NCI-H1436 treated with DMSO at 0.1 percent for 48 hours (cell line): ENCODE measurements at regions not wholly inside any gene's neighbourhood (a gene's known extent, or its start where the extent isn't known, plus 50 kb on each side); places are given as distances from the start of the nearest gene placed in this dataset.
"Not testable (repeated sequence)": the region's sequence is repeated elsewhere in the genome, so short reads cannot be mapped to it uniquely, and the experiment has no call there.

Source experiments
- DNase-seq: peaks from one replicate; lab custom pipeline; 2025; lab: John Stamatoyannopoulos, UW

DNA sequence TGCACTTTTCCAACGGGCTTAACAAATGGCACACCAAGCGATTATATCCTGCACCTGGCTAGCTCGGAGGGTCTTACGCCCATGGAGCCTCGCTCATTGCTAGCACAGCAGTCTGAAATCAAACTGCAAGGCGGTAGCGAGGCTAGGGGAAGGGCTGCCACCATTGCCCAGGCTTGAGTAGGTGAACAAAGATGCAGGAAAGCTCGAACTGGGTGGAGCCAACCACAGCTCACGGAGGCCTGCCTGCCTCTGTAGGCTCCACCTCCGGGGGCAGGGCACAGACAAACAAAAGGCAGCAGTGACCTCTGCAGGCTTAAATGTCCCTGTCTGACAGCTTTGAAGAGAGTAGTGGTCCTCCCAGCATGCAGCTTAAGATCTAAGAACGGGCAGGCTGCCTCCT, 365.4 kb downstream of the MMUT start:
- DNase-seq = not testable (repeated sequence)

DNA sequence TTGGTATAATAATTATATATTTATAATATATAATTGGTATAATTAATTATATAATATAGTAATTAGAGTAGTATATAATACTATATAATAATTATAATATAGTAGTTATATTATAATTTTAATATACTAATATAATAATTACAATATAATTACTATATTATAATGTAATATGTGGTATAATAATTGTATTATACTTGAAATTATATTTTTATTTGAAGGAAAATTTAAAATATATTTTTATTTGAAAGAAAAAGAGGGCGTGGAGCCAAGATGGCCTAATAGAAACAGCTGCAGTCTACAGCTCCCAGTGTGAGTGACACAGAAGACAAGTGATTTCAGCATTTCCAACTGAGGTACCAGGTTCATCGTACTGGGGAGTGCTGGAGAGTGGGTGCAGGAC, 365.9 kb downstream of the MMUT start:
- DNase-seq = no peak

DNA sequence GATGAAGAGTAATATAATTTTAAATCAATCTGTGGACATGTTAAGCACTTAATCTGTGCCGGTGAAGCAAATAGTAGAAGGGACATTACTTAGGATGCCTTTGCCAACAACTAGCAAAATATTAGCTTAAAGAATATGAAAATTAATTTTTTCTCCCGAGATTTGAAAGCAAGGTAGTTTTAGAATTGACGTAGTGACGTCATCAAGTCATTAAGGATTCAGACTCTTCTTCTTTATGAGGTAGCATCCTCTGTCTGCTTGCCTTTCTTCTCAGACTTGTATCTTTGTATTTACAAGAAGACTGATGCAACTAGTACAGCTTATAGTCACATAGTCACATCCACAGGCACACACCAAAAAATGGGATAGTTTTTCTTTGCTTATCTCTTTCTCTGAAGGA, 374.4 kb downstream of the MMUT start:
- no peak for DNase-seq

- DNase-seq = no peak
Observed at GRCh38 chr6:49087369-49087768, 375.7 kb downstream of the MMUT start.

DNA sequence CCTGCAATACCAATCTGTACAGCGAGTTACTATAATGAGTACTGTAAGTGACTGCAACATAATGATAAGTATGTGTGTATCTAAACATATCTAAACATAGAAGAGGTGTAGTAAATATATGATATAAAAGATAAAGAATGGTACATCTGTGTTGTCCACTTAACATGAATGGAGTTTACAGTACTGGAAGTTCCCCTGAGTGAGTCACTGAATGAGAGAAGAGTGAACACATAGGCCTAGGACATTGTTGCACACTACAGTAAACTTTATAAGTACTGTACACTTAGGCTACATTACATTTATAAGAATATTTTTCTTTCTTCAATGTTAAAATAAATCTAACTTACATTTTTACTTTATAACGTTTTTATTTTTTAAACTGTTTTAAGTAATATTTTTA, 380.4 kb downstream of the MMUT start:
- no peak for DNase-seq

GRCh38 chr6:49072885-49073620, 390.0 kb downstream of the MMUT start:
- no peak for DNase-seq

DNA sequence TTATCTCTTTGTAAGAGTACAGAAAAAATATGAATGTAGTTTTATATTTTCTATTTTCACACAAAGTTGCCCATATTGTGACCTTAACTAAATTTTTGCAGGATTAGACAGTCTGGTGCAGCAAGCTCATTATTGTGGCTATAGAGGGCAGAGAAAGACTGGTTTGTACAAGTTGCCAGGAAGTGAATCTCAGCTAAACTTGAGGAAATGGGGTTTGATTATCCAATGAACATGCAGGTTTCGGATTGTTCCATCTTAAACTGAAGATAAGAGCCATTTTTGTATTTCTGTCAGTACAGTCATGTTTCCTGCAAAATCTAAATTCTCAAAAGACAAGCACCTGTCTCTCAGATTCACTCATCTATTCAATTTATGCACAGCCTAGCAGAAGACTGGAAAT, 390.9 kb downstream of the MMUT start:
- DNase-seq = no peak

DNA sequence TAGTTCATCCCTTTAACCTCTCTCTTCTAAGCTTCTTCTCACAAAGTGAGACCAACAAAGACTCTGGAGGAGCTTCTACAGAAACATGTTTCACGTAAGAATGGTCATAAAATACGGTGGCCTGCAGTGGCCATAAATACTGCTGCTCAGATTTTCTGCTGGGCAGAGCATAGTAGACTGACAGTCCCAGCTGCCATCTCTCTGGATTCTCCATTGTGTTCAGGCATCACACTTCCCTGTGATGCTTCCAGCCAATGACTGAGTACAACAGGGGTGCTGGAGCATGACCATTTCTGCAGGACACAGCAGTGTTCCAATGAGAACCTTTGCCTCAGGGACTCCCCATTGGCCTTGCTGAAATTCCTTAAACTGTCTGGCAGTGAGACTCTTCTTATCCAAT, 392.6 kb downstream of the MMUT start:
- no peak for DNase-seq

- DNase-seq = no peak
Observed at GRCh38 chr6:49054311-49054710, 408.7 kb downstream of the MMUT start.

GRCh38 chr6:49052901-49053300, 410.2 kb downstream of the MMUT start:
- no peak for DNase-seq

GRCh38 chr6:49051281-49051680, 411.8 kb downstream of the MMUT start:
- no peak for DNase-seq

- DNase-seq = no peak
Observed at GRCh38 chr6:49050584-49050983, 412.5 kb downstream of the MMUT start.

- no peak for DNase-seq
Observed at GRCh38 chr6:49038294-49038822, 424.7 kb downstream of the MMUT start.

DNA sequence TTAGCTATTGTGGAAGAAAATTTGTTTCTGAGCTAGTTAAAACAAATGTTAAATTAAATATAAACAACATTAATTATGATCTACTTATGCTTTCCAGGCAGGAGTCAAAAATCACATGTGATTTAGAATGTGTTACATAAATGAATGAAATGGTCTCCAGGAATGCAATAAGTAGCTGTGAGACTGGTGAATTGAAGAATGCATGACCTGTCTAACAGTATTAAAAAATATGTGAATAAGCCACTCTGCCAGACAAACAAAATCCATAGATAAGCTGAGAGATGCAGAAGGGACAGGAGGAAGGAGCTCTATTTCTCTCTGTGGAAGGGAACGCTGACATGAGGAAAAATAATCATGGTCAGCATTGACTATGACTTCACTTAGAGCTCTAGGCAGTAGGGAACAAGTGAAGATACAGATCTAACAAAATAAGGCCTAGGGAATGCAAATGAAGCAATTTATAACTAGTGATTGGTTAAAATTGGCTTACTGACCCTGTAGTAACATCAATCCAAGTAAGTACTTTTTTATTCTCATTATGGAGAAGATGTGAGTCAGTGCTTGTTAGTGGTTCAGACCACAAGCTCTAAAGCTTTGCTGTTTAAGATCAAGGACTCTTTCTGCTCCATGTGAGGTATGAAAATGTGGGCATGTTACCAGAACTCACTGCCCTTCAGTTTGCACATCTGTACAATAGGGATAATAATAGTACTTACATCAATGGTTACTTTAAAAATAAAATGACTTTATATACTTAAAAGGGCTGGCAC, 432.6 kb downstream of the MMUT start:
- DNase-seq = no peak

DNA sequence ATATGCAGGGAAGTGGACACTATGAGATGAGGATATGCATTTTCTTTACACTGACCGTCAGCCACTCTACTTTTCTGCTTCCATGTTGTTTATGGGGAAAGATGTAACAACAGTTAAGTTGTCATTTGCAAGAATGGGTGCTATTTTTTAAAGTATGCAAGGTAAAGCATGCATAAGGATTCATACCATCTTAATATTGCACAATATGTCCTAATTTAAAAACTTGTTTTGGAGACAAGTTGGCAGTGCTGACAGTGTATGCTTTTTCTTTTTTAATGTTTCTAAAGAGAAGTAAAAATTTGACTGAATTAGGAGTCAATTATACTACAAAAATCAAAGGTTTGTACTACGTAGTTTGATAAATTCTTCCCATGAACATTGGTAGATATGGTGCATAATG, 435.4 kb downstream of the MMUT start:
- no peak for DNase-seq

GRCh38 chr6:49025273-49026240, 437.5 kb downstream of the MMUT start:
- DNase-seq = no peak

DNA sequence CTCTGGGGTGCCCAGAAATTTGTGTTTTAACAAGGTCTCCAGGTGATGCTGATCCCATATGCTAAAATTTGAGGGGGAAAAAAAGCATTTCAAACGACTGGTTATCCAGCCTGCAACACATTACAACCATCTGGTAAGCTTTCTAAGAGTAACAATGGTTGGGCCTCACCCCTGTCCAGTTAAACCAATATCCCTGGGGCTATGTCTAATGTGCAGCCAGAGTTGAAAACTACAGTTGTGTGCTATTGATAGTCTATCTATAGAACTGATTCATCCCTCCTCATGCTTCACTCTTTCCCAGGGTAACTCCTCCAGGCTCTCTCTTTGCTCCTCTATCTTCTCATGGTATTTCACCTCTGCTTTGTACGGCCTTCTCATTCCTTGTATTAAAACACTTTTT, 458.3 kb downstream of the MMUT start:
- no peak for DNase-seq

DNA sequence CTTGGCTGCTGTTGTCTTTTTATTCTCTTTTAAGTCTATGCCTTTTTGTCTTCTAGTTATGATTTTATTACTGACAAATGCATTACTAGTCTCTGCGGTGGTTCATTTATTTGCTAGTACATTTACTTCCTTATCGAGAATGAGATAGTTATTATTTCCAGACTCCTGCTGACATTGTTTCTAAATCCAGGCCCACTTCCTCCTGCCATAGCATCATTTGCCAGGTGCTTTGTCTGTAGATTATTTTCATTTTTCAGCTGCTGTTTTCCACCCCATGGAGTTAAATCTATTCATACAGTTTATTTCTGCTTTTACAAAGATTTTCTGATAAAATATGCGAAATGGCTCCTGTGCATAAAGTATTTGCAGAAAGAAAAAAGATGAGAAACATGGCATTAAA, 459.7 kb downstream of the MMUT start:
- DNase-seq = no peak

DNA sequence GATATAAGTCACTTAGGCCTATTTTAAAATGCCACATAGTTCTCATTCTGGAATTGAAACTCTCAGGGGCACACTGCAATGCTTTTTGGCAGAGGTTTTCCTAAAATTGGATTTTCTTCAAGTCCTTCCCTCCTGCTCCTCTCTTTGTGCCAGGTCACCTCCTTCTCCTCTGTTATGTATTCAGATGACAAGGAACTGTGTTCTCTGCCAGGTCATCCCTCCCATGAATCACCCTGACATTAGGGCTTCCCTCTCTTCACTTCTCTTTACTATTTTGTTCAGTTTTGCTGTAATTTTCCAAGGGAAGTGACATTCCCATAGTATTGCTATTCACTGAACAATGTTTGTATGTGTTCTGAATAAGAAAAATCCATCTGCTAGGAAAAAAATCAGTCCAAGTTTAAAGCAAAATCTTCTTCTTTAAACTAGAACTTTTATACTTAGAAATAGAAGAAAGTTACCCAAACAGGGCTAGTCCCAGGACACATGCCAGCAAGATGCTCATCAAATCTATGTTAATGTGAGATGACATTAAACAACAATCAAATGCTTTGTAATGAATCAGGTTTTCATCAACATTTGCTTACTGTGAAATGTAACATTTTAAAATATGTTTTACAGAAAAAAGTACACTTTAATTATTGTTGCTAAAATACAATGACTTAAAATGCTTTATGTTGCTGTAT, 461.1 kb downstream of the MMUT start:
- no peak for DNase-seq

- no peak for DNase-seq
Observed at GRCh38 chr6:48998574-48998973, 464.5 kb downstream of the MMUT start.

DNA sequence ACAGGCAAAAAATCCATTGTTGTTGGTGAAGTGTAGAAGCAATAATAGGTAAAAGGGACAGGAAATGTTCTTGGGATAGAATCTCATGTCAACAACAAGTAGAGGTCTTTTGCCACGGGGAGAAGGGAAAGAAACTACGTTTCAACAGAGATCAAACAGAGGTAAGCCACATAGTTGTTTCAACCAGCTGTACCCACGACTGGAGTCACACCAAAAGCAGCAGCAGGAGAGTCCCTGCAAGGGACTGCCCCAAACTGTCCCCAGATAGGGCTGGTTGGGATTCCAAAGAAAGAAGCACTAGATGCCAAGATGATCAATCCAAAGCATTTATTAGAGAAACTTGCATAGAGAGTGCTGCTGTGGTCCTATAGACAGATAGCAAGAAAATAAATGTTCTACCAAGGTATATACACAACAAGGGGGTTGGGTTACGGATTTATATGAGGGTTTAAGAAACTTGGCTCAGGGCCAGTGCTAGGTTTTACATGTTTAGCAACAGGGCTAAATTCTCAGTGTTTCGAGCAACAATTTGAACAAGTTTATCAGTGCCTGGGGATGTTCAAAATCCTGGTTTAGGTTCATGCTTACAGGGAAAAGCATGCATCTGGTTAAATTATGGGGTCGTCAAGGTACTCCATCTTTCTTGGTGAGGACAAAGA, 466.5 kb downstream of the MMUT start:
- no peak for DNase-seq
